HepG2 (cell line): ENCODE measurements at regions not wholly inside any gene's neighbourhood (a gene's known extent, or its start where the extent isn't known, plus 50 kb on each side); places are given as distances from the start of the nearest gene placed in this dataset.

Source experiments
- AGO1 ChIP-seq: fragments of 200-400 bp; formaldehyde crosslinking; IDR thresholded peaks from 2 replicates; pipeline ENCODE4 v1.6.1; 2017; ENCODE audit warnings: mild to moderate bottlenecking, low read depth, low read length, moderate library complexity; ENCODE audit not compliant: poor library complexity, severe bottlenecking
- ATF2 ChIP-seq: sonication (generic); formaldehyde crosslinking; IDR thresholded peaks from 2 replicates; pipeline ENCODE4 v1.4.0; 2020; ENCODE audit warnings: missing genetic modification reagents
- ATF3 ChIP-seq: sonication (generic); formaldehyde crosslinking; IDR thresholded peaks from 2 replicates; pipeline ENCODE4 v1.4.0; 2020; ENCODE audit warnings: missing genetic modification reagents
- CCAR2 ChIP-seq: fragments of 200-400 bp; formaldehyde crosslinking; optimal IDR thresholded peaks from 2 replicates; pipeline ENCODE3; 2018; ENCODE audit warnings: low read depth, mild to moderate bottlenecking, low read length, moderate library complexity
- IRF1 ChIP-seq: sonication (generic); formaldehyde crosslinking; IDR thresholded peaks from 2 replicates; pipeline ENCODE4 v1.4.0; 2020; ENCODE audit warnings: low read depth, mild to moderate bottlenecking, missing genetic modification reagents
- SNAI1 ChIP-seq: sonication (generic); formaldehyde crosslinking; IDR thresholded peaks from 2 replicates; pipeline ENCODE4 v1.5.0; 2020; ENCODE audit warnings: mild to moderate bottlenecking, missing genetic modification reagents, borderline replicate concordance
- ZNF713 ChIP-seq: sonication (generic); formaldehyde crosslinking; IDR thresholded peaks from 2 replicates; pipeline ENCODE4 v1.4.0; 2020; ENCODE audit warnings: mild to moderate bottlenecking, missing genetic modification reagents

GRCh38 chr4:95638920-95639501 is 90.2 kb upstream of the UNC5C start:
- no peak for TF ChIP-seq CCAR2
- TF ChIP-seq AGO1, result no peak
- no peak for TF ChIP-seq ZNF713 (CRISPR knock-in tag)
- TF ChIP-seq ATF2 (CRISPR knock-in tag), result no peak
- no peak for TF ChIP-seq ATF3 (CRISPR knock-in tag)
- no peak for TF ChIP-seq IRF1 (CRISPR knock-in tag)
- TF ChIP-seq SNAI1 (CRISPR knock-in tag), result no peak
